ENCODE measurements at regions not wholly inside any gene's neighbourhood (a gene's known extent, or its start where the extent isn't known, plus 50 kb on each side); places are given as distances from the start of the nearest gene placed in this dataset.

DNA sequence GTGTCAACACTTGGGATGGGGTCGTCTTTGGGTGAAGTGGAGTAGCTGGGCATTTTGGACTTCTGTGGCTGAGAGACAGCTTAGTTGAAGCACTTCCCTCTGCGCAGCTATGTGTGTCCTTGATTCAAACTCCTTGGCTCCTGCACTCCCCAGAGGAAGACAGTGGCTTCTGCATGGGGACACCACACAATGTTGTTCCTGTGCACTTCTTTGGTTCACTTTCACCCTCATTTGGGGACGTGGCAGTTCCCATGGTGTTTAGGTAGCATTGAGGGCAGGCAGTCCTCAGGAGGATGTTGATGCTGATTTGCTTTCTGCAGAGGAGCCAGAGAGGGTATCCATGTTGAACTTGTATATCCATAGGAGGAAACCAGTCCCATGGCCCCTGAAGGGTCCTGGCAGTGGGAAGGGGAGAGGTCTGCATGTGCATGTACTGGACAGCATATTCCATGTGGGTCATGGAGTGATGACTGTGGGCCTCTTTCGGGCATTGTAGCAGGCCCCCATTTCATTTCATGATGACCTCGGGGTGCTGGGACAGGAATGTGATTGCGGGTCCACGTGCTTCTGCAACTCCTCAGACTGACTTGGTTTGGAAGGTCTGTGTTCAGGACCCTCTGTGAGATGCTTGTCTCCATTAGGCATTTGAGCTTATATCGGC, 135.4 kb downstream of the SNRPN start:
- TF ChIP-seq, protein P1, sequence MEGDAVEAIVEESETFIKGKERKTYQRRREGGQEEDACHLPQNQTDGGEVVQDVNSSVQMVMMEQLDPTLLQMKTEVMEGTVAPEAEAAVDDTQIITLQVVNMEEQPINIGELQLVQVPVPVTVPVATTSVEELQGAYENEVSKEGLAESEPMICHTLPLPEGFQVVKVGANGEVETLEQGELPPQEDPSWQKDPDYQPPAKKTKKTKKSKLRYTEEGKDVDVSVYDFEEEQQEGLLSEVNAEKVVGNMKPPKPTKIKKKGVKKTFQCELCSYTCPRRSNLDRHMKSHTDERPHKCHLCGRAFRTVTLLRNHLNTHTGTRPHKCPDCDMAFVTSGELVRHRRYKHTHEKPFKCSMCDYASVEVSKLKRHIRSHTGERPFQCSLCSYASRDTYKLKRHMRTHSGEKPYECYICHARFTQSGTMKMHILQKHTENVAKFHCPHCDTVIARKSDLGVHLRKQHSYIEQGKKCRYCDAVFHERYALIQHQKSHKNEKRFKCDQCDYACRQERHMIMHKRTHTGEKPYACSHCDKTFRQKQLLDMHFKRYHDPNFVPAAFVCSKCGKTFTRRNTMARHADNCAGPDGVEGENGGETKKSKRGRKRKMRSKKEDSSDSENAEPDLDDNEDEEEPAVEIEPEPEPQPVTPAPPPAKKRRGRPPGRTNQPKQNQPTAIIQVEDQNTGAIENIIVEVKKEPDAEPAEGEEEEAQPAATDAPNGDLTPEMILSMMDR (IDR thresholded peaks at IDR 0.05; ENCODE audit: low read length, missing control alignments): no peak
- H3K4me3 ChIP-seq (replicated peaks; ENCODE audit: low read depth, low read length): no peak overlapping the region
- DNase-seq (ENCODE audit: low read depth): no peak

DNA sequence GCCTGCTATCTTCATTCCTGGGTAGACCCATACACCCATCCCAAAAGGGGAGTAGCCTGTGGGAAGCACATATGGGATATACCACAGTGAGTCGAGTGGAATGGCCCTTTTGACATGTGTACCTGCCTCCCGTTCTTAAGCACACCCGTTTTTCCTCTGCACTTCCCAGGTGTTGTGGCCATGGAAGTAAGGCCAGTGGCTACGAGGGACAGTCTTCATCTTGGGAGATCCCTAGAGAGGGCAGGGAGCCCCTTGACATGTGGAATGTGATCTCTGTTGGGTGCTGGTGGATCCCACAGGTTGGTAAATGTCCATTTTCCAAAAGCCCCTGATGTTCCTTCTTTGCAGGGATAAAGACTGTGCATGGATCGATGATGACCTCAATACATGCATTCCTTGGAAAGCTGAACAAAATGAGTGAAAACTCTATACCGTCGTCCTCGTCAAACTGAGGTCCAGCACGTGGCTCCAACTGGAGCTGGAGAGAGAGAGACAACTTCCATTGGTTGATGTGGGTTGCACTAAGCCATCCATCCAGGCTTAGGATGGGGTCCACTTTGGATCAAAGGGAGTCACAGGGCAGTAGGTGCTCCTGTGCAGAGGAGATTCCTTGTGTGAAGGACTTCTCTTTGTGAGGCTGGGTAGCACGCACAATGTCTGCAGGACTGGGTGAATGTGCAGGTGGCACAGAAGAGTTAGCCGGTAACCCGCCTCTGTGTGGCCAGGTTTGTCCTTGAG, 136.8 kb downstream of the SNRPN start:
- no peak for DNase-seq (ENCODE audit: low read depth)
- TF ChIP-seq, protein P1 (IDR thresholded peaks at IDR 0.05; ENCODE audit: low read length, missing control alignments): no peak
- H3K4me3 ChIP-seq (replicated peaks; ENCODE audit: low read depth, low read length): no peak overlapping the region

- no peak overlapping the region for H3K4me3 ChIP-seq (replicated peaks; ENCODE audit: low read depth, low read length)
- DNase-seq (ENCODE audit: low read depth): peak; percentile 10
- TF ChIP-seq, protein P1 (IDR thresholded peaks at IDR 0.05; ENCODE audit: low read length, missing control alignments): no peak
These were observed 137.9 kb downstream of the SNRPN start for GRCh38 chr15:25092661-25093060.

GRCh38 chr15:25093455-25094029, 138.8 kb downstream of the SNRPN start:
- no peak for DNase-seq (ENCODE audit: low read depth)
- H3K4me3 ChIP-seq (replicated peaks; ENCODE audit: low read depth, low read length): no peak overlapping the region
- TF ChIP-seq, protein P1 (IDR thresholded peaks at IDR 0.05; ENCODE audit: low read length, missing control alignments): no peak

GRCh38 chr15:25094066-25094465, 139.3 kb downstream of the SNRPN start:
- no peak for DNase-seq (ENCODE audit: low read depth)
- H3K4me3 ChIP-seq (replicated peaks; ENCODE audit: low read depth, low read length): no peak overlapping the region
- TF ChIP-seq, protein P1 (IDR thresholded peaks at IDR 0.05; ENCODE audit: low read length, missing control alignments): no peak

GRCh38 chr15:25094519-25094918, 139.7 kb downstream of the SNRPN start:
- TF ChIP-seq, protein P1 (IDR thresholded peaks at IDR 0.05; ENCODE audit: low read length, missing control alignments): no peak
- DNase-seq (ENCODE audit: low read depth): no peak

More at GRCh38 chr15:25094519-25094918, 139.7 kb downstream of the SNRPN start:
- H3K4me3 ChIP-seq (replicated peaks; ENCODE audit: low read depth, low read length): no peak overlapping the region
